Glomerular visceral epithelial cell (primary cell): ENCODE measurements at regions not wholly inside any gene's neighbourhood (a gene's known extent, or its start where the extent isn't known, plus 50 kb on each side); places are given as distances from the start of the nearest gene placed in this dataset.

Experiments
- DNase-seq: peaks from one replicate; pipeline ENCODE4 v3.0.0-alpha.2; 2016; ENCODE audit errors: extremely low spot score

- no peak for DNase-seq
Measured at GRCh38 chr3:154766765-154767503, 313.2 kb upstream of the MME start.

- DNase-seq = no peak
Measured at GRCh38 chr3:154764856-154765640, 315.1 kb upstream of the MME start.

- DNase-seq = no peak
Measured at GRCh38 chr3:154762486-154762885, 317.6 kb upstream of the MME start.

- DNase-seq = no peak
Measured at GRCh38 chr3:154759966-154760365, 320.2 kb upstream of the MME start.

- peak; percentile 20 for DNase-seq
Measured at GRCh38 chr3:154758109-154758868, 321.8 kb upstream of the MME start.

GRCh38 chr3:154753101-154753500 is 323.1 kb upstream of the GPR149 start:
- no peak for DNase-seq

GRCh38 chr3:154749514-154749913 is 319.5 kb upstream of the GPR149 start:
- DNase-seq = no peak

- DNase-seq = no peak
Measured at GRCh38 chr3:154745929-154746328, 315.9 kb upstream of the GPR149 start.

GRCh38 chr3:154745122-154745521 is 315.1 kb upstream of the GPR149 start:
- no peak for DNase-seq

- DNase-seq = no peak
Measured at GRCh38 chr3:154743418-154743817, 313.4 kb upstream of the GPR149 start.

GRCh38 chr3:154734468-154734867 is 304.5 kb upstream of the GPR149 start:
- DNase-seq = no peak

- no peak for DNase-seq
Measured at GRCh38 chr3:154730186-154730585, 300.2 kb upstream of the GPR149 start.

- DNase-seq = no peak
Measured at GRCh38 chr3:154729741-154730140, 299.8 kb upstream of the GPR149 start.

- no peak for DNase-seq
Measured at GRCh38 chr3:154728285-154728684, 298.3 kb upstream of the GPR149 start.

- DNase-seq = no peak
Measured at GRCh38 chr3:154720921-154721320, 290.9 kb upstream of the GPR149 start.

GRCh38 chr3:154718053-154718452 is 288.1 kb upstream of the GPR149 start:
- DNase-seq = no peak

GRCh38 chr3:154716170-154716569 is 286.2 kb upstream of the GPR149 start:
- no peak for DNase-seq

- no peak for DNase-seq
Measured at GRCh38 chr3:154708554-154708953, 278.6 kb upstream of the GPR149 start.

GRCh38 chr3:154701055-154701454 is 271.1 kb upstream of the GPR149 start:
- no peak for DNase-seq

- no peak for DNase-seq
Measured at GRCh38 chr3:154690413-154690812, 260.4 kb upstream of the GPR149 start.

GRCh38 chr3:154684440-154684839 is 254.4 kb upstream of the GPR149 start:
- DNase-seq = no peak

GRCh38 chr3:154684021-154684420 is 254.0 kb upstream of the GPR149 start:
- DNase-seq = no peak
